ENCODE measurements at regions not wholly inside any gene's neighbourhood (a gene's known extent, or its start where the extent isn't known, plus 50 kb on each side); places are given as distances from the start of the nearest gene placed in this dataset.

- no peak for TF ChIP-seq EZH2 (IDR thresholded peaks at IDR 0.05)
- TF ChIP-seq CTCF (IDR thresholded peaks at IDR 0.05) = no peak
- no peak for TF ChIP-seq EZH2phosphoT487 (IDR thresholded peaks at IDR 0.05)
Measured at GRCh38 chr4:31037703-31038102, 317.5 kb downstream of the PCDH7 start.

All from neural progenitor cell (in vitro differentiated cells).